ENCODE measurements at regions not wholly inside any gene's neighbourhood (a gene's known extent, or its start where the extent isn't known, plus 50 kb on each side); places are given as distances from the start of the nearest gene placed in this dataset.

DNA sequence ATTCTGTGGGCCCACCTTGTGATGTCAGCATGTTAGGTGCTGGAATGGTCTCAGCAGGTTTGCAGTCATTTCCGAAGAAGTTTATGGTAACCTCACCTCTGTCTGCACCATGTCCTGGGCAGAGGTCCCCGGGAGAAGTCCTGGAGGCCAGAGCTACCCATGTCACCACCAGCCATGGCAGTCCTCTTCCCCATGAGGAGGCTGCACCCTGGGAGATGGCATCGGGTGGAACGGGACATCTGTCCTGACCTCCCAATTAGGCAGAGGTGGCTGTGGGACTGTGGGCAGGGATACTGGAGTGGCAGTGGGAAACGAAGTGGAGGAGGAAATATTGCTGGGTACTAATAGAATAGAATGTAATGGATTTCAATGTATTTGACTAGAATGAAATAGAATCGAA, 511.8 kb upstream of the WSB1 start:
- Histone ChIP-seq H3K4me1 (ENCODE audit: insufficient read depth, low read length) (no peaks in the 10 kb centered on the region), H2AK5ac (ENCODE audit: insufficient read length, low read length) (no peak overlapping the region), H3K79me2 (ENCODE audit: insufficient read depth, low read length) (no peaks in the 10 kb centered on the region), H4K5ac (ENCODE audit: insufficient read length, low read depth, low read length) (no peak overlapping the region), H2AFZ (ENCODE audit: low read length) (no peak overlapping the region), H4K91ac (ENCODE audit: insufficient read length, low read depth, low read length) (no peak overlapping the region), H3K9me3 (ENCODE audit: control insufficient read depth, low read depth, low read length) (peaks cover 79% of the 10 kb centered on the region), H3K14ac (ENCODE audit: insufficient read depth, low read length) (no peak overlapping the region), H3K9ac (ENCODE audit: extremely low read depth, insufficient read length, low read length) (no peak overlapping the region), H4K20me1 (ENCODE audit: control insufficient read depth, insufficient read depth, insufficient read length) (no peaks in the 10 kb centered on the region), H3K18ac (ENCODE audit: insufficient read length, low read depth, low read length) (no peak overlapping the region), H3K4ac (ENCODE audit: low read depth, low read length) (no peak overlapping the region), H3T11ph (ENCODE audit: low read length) (no peak overlapping the region), H4K8ac (replicated peaks; ENCODE audit: insufficient read length, low read depth, low read length) (no peak overlapping the region), H3K27me3 (ENCODE audit: insufficient read depth, low read length) (no peaks in the 10 kb centered on the region), H3K4me2 (ENCODE audit: insufficient read depth, insufficient read length, low read length) (no peak overlapping the region), H3K27ac (ENCODE audit: insufficient read length, low read depth, low read length) (no peak overlapping the region), H3K23ac (ENCODE audit: insufficient read length, low read depth, low read length) (no peak overlapping the region), H2BK12ac (ENCODE audit: insufficient read length, low read depth, low read length) (no peak overlapping the region), H2BK120ac (ENCODE audit: low read depth, low read length, poor library complexity, severe bottlenecking) (no peak overlapping the region), H2BK20ac (ENCODE audit: low read depth, low read length, poor library complexity, severe bottlenecking) (no peak overlapping the region), H2BK5ac (ENCODE audit: insufficient read length, low read length) (no peak overlapping the region), H3K56ac (ENCODE audit: insufficient read length, low read depth, low read length) (no peak overlapping the region), H3K23me2 (ENCODE audit: insufficient read length, low read depth, low read length, poor library complexity, severe bottlenecking) (no peaks in the 10 kb centered on the region), H3K79me1 (ENCODE audit: insufficient read depth, low read depth, low read length, poor library complexity, severe bottlenecking) (no peaks in the 10 kb centered on the region), H2BK15ac (ENCODE audit: low read depth, low read length) (no peak overlapping the region)
- Mint-ChIP-seq H3K4me1 (no peaks in the 10 kb centered on the region), H3K27ac (no peak overlapping the region), H3K4me3 (no peak overlapping the region), H3K36me3 (ENCODE audit: insufficient read depth in 1 of 3, low read depth in 3 of 3) (peaks cover 5 to 20% (median 8%) of the 10 kb centered on the region in 3 experiments; a peak in 6 of 7 replicates), H3K27me3 (ENCODE audit: low read depth) (no peaks in the 10 kb centered on the region), H3K9me3 (peaks cover 13 to 14% of the 10 kb centered on the region in 2 experiments)
- DNase-seq = no peak
- TF ChIP-seq, protein P1, sequence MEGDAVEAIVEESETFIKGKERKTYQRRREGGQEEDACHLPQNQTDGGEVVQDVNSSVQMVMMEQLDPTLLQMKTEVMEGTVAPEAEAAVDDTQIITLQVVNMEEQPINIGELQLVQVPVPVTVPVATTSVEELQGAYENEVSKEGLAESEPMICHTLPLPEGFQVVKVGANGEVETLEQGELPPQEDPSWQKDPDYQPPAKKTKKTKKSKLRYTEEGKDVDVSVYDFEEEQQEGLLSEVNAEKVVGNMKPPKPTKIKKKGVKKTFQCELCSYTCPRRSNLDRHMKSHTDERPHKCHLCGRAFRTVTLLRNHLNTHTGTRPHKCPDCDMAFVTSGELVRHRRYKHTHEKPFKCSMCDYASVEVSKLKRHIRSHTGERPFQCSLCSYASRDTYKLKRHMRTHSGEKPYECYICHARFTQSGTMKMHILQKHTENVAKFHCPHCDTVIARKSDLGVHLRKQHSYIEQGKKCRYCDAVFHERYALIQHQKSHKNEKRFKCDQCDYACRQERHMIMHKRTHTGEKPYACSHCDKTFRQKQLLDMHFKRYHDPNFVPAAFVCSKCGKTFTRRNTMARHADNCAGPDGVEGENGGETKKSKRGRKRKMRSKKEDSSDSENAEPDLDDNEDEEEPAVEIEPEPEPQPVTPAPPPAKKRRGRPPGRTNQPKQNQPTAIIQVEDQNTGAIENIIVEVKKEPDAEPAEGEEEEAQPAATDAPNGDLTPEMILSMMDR (conservative IDR thresholded peaks at IDR 0.05) = no peak
- no CpG with 5 or more reads among the region's 6 CpGs for WGBS (ENCODE audit: extremely low coverage, insufficient read length, low lambda C conversion rate)

Data from H9 (cell line).